ENCODE measurements at regions not wholly inside any gene's neighbourhood (a gene's known extent, or its start where the extent isn't known, plus 50 kb on each side); places are given as distances from the start of the nearest gene placed in this dataset.
"Not testable (repeated sequence)": the region's sequence is repeated elsewhere in the genome, so short reads cannot be mapped to it uniquely, and the experiment has no call there.

DNA sequence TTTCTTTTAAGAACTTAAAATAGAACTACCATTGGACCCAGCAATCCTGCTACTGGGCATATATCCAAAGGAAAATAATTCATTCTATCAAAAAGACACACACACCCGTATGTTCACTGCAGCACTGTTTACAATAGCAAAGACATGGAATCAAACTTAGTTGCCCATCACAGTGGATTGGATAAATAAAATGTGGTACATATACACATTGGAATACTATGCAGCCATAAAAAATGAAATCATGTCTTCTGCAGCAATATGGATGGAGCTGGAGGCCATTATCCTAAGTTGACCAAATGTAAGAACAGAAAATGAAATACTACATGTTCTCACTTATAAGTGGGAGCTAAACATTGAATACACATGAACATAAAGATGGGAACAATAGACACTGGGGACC, 585.3 kb upstream of the USP24 start:
- no peak for DNase-seq

DNA sequence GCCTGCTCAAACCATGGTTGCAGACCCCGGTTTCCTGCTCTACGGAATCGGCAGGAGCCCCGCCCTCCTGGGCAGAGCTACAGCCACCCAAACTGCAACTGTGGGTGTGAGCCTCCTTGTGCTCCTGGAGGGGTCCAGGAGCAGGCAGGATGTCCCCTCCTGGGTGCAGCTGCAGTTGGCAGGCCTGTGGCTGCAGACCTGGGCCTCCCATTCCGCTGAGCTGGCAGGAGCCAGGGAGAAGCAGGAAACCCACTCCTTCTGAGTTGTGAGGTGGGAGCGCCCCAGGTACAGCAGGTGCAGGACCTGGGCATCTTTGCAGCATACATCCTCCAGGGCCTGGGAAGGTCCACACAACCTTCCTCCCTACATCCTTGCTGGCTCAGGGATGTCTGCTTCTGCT, 578.7 kb upstream of the USP24 start:
- DNase-seq, result no peak

DNA sequence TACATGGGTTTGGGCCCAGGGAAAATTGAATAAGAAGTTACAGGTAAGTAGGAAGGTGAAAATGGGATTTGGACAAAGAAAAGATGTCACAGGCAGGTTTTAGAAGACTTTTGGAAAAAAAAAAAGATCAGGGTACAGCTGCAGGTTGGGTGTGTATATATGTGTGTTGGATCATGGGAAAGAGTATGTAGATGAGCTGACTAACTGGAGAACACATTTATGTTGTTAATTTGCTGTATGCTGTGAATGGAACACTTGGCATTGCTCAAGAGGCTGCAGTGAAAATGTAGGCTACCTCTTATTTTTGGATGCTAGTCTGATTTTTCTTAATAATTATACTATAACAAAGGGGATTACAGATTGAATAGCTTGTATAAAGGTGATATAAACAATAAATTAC, 577.7 kb upstream of the USP24 start:
- DNase-seq, result no peak

DNA sequence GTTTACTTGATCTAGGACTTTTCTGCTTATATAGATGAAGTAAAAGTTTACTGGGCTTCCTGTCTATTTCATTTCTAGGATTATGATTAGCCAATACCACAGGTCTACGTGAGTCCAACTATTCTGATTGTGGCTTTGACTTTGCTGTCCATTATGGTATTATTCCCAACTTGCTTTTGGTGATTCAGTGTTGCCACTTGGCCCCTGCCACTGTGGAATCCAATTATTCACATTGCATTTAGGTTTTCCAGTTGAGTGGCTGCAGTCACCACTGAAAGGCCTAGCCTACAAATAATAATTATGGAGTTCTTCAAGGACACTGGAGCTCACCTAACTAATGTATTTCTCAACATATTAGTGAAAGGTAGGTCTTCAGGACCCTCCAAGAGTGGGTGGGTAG, 574.3 kb upstream of the USP24 start:
- no peak for DNase-seq

DNA sequence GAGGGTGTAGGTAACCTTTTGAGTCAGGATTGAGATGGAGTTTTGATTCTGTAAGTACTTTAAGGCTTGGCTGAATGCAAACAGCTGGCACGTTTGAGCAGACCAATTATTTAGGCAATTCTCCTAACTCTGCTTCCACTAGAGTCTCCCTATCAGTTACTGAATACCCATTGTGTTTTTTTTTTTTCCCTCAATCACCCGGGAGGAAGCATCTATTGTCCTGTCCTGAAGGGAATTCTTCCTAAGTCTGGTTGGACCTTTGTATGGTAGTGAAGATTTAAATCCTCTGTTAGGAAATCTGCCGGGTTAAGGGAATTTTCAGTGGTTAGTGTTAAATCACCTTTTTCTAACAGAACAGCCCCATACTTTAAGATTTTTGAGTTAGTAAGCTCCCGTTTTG, 571.2 kb upstream of the USP24 start:
- DNase-seq, result no peak

- not testable (repeated sequence) for DNase-seq
Observed at GRCh38 chr1:55784941-55785450, 569.8 kb upstream of the USP24 start.

- DNase-seq, result no peak
Observed at GRCh38 chr1:55781944-55782482, 566.8 kb upstream of the USP24 start.

DNA sequence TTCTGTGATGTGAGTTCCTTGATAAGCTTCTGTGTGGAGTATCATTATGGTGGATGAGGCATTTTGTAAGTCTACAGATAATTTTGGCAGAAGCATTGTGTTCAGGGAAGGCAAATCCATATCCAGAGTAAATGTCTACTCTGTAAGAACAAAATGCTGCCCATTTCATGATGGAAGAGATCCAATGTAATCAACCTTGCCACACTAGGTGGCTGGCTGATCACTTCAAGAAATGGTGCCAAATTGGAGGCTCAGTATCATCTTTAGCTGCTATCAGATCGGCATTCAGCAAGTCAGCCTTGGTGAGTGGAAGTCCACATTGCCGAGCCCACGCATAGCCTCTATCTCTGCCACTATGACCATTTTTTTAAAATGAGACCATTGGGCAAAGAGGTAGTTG, 565.8 kb upstream of the USP24 start:
- DNase-seq, result no peak

GRCh38 chr1:55777545-55777944, 562.4 kb upstream of the USP24 start:
- DNase-seq, result no peak

- DNase-seq, result no peak
Observed at GRCh38 chr1:55775007-55775406, 559.8 kb upstream of the USP24 start.

DNA sequence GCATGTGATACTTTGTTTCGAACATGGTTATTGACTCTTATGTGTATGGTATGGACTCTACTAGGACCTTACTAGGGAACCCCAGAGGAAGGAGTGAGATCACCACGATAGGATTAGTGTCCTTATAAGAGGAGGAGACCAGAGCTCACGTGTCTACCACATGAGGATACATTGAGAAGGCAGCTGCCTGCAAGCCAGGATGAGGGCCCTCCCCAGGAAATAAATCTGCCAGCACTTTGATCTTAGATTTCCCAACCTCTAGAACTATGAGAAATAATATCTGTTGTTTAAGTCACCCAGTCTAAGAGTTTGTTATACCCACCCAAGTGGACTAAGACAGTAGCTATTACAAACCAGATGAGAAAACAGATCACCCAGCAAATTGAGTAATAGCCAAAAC, 559.3 kb upstream of the USP24 start:
- DNase-seq, result no peak

- DNase-seq, result no peak
Observed at GRCh38 chr1:55773211-55773940, 558.2 kb upstream of the USP24 start.

- DNase-seq, result no peak
Observed at GRCh38 chr1:55768327-55768952, 553.3 kb upstream of the USP24 start.

GRCh38 chr1:55767171-55767570, 552.0 kb upstream of the USP24 start:
- DNase-seq, result no peak

- DNase-seq, result not testable (repeated sequence)
Observed at GRCh38 chr1:55765505-55765904, 550.3 kb upstream of the USP24 start.

DNA sequence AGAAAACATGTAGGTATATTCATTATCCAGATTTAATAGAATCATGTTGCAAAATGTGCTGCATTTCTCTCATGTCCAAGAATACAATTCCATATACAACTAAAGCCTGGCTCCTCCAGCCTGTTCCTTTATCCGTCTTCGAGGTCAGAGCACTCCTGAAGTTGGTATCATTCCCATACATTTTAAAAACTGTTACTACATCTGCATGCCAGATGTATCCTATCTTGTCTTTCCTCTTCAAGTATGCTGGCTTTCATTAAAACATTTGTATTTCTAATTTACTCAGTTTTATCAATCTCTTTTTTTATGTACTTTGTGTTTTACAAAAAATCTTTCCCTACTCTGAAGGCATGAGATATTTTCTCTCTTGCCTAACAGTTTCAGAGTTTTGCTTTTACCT, 536.6 kb upstream of the USP24 start:
- DNase-seq, result no peak

- no peak for DNase-seq
Observed at GRCh38 chr1:55750628-55750995, 535.4 kb upstream of the USP24 start.

- no peak for DNase-seq
Observed at GRCh38 chr1:55749975-55750627, 534.9 kb upstream of the USP24 start.

- DNase-seq, result no peak
Observed at GRCh38 chr1:55747408-55747841, 532.3 kb upstream of the USP24 start.

DNA sequence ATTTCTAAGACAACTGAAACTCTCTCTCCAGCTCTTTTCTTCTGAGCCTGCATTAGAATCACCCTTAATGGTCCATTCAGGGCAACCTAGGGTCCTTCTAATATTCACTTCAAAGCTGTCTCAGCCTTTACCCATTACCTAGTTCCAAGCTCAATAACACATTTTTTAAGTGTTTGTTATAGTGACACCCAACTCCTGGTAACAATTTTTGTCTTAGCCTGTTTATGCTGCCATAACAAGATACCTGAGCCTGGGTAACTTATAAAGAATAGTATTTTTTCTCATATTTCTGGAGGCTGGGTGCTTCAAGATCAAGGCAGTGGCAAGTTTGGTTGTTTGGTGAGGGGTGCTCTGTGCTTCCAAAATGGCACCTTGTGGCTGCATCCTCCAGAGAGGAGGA, 531.5 kb upstream of the USP24 start:
- no peak for DNase-seq

DNA sequence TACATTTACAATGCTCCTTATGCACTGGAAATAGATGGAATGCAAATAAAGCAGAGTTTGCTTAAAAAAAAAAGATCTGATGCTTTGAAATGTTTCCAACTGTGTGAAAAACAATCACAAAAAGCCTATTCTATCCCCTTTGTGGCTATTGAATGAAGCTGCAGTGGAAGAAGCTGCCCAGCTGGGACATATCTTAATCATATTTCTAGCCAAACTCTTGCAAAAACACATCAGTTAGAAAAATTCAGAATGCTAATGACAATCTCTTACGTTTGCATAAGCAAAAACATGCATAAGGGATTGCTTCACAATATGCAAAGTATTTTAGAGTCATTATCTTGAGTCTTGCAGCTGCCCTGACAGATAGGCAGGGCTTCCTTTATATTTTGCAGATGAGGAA, 526.4 kb upstream of the USP24 start:
- DNase-seq, result no peak

DNA sequence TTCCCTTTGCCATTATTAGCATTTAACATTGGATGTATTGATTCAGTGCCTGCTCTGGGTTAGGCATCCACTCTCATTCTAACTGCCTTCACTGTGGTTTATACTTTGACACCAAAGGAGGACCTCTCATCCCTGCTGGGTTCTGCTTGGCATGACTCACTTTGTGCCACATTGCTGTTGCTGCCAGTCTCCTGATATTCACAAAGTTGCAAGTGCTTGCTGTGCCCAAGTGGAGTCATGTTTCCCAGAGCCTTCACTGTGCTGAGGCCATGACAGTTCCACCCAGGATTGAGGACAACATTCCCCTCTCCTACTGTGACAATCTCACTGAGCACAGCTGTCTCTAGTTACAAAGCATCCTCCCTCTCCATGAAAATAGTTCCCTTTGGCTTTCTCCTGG, 519.9 kb upstream of the USP24 start:
- no peak for DNase-seq

GRCh38 chr1:55726994-55727393, 511.8 kb upstream of the USP24 start:
- no peak for DNase-seq

DNA sequence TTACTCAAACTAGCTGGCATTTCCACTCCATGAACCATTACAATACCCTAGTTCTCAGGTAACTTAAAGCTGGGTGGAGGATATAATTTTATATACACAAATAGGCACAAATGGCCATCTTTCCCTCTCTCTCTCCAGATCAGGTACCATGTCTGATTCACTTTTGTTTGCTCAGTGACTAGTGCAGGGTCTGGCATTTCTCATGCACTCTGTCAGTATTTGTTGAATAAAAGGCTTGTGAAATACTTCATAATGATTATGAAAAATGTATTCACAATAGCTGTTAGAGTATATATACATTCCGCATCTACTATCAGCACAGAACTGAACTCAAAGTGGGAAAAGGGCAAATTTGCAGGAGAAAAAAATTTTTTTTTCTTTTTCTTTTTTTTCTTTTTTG, 510.2 kb upstream of the USP24 start:
- DNase-seq, result no peak
